Right lung (tissue), 2 donors: ENCODE measurements at regions not wholly inside any gene's neighbourhood (a gene's known extent, or its start where the extent isn't known, plus 50 kb on each side); places are given as distances from the start of the nearest gene placed in this dataset.
A peak's percentile ranks its signal among the peaks of the same experiment; 100 is the strongest.

ENCODE experiments used
- DNase-seq, 2 donors: peaks; one replicate each; pipeline ENCODE4 v3.0.0-alpha.2; 2013

DNA sequence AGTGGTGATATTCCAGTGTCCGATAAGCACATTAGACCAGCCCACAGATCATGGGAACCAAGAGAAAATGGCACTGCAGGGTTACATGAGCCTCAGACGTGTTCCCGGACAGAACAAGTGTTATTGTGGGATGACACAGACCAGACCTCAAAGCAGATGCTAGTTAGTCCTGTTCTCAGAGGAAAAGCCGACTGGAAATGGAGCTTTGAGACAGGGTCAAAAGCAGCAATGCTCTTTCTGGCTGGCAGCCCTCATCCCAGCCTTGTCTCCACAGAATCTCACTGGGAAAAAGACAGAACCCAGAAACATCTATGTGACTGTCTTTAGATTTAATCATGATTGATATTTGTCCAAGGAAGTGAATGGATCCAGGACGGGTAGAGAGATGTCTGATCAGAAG is 506.8 kb downstream of the INSC start:
- DNase-seq, result no peak

DNA sequence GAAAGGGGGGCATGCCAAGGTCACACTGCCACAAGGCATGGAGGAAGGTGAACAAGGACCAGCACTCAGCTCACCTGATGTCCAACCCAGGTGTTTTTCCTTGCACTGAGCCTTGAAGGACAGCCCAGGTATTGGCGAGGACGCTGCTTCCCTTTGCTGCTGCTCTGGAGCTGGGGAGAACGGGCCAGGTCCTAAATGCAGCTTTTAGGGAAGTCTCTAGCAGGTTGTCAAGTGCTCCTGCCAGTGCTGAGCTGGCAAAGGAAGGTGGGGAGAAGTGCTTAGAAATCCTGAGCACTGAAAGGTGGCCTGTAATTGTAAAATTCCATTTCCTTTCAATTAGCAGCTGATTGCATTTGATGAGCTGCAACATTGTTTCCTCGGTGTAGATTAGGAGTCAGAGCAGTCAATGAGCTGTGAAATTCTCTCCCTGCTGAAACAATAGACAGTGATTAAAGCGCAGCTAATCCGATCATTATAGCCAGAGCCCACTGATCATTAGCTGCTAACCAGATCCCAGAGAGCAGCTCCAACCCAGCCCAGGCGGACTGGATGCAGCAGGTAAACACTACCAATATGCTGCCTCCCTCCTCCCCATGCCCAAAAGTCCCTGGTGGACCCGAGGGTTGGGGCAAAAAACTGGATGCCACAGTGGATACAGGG is 507.6 kb downstream of the INSC start:
- no peak for DNase-seq

DNA sequence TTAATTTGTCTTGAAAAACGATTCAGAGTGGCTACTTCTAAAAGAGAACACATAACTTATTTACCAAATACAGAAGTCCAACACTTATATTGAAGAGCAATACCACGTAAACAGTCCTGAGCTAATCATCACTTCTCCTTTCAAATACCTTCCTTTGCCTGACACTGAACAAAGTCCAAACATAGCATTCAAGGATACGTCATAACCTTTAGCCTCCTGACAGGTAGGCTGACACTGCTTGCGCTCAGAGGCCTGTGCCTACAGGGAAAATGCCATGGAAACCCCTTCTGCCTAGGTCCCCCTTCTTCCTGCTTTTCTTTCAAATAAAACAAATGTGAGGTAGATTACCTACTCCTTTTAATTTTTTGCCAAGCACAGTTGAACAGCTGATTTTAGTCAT is 510.0 kb downstream of the INSC start:
- no peak for DNase-seq

DNA sequence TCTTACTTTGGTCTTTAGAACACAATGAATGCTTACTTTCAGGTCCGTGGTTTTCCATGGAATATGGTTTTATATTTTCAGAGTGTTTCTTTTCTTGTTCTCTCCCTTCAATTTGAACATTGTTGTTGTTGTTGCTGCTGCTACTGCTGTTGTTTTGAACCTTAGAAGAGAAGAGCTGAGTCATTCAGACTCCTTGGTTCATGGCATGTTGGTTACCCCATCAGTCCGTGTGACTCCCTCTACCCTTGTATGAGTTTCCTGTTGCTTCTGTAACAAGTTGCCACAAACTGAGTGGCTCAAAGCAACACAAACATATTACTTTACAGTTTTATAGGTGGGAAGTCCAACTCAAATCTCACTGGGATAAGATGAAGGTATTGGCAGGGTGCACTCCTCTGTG is 511.0 kb downstream of the INSC start:
- no peak for DNase-seq

DNA sequence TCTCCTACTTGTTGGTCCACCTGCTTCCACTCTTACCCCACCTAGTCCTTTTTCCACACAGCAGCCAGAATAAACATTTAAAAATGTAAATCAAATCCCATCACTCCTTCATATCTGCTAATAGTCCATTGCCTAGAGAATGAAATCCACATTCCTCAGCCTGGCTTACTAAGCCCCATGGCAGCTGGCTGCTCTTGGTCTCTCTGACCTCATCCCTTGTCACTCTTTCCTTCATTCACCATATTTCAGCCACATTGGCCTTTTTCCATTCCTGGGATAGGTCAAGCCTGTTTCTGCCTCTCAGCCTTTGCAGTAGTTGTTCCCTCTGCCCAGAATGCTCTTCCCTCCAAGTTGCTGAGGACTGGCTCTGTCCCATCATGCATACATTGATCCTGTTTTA is 512.8 kb downstream of the INSC start:
- DNase-seq, result no peak

DNA sequence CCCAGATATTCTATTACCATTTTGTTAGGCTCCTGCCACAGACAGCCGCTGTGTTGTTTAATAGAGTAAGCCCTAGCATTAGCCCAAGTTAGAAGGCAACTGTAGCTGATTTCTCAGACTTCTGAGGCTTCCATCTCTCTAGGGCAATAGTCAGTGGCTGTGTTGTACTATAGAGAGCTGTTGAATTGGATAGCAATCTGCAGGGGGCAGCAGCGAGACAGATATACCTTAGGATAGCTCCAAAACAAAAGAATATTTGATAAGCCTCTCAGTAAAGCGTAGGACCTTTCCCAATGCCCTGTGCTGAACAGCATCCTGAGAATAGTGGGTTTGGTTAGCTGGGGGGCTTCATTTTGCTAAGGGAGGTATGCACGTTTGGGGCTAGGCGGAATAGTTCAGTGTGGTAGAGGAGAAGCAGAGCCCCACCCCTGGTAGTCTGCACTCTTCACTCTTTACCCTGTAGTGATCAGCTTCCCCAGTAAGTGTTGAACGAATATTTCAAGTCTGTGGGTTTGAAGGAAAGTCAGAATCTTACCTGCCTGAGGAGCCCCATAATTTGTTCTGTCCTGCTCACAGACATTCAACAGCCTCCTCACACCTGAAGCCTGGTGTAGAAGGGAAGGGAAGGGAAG is 515.1 kb downstream of the INSC start:
- DNase-seq, result no peak

DNA sequence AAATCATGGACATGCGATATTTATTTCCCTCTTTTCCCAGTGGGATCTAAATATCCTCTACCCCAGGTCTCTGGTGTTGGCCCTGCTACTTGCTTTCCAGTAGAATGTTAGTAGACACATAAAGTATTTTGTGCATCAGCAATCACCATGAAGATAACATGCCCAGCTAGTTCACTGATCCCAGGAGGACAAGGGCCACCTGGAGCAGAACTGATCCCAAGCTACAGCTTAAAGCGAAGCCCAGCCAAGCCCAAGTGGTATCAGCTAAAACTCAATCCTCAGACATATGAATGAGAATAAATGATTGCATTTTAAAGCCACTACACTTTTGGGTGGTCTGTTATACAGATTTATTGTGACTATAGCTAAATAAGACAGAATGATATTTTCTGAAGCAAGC is 516.2 kb downstream of the INSC start:
- no peak for DNase-seq

DNA sequence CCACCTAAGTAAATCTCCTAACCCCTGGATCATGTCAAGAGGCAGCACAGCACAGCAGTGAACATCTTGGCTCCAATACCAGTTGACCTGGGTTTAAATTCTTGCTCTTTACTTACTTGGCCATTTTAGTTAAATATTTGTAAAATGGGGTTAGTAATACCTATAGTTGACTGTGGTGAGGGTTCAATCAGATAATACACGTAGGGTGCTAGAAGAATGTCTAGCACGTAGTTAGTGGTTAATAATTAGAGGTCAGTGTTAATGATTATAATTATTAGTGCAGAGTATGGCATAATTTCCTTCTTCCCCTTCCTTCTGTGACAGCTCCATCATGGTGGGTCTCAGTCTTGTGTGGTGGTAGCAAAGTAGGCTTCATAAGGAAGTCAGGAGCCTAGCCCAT is 520.8 kb downstream of the INSC start:
- DNase-seq, result no peak

DNA sequence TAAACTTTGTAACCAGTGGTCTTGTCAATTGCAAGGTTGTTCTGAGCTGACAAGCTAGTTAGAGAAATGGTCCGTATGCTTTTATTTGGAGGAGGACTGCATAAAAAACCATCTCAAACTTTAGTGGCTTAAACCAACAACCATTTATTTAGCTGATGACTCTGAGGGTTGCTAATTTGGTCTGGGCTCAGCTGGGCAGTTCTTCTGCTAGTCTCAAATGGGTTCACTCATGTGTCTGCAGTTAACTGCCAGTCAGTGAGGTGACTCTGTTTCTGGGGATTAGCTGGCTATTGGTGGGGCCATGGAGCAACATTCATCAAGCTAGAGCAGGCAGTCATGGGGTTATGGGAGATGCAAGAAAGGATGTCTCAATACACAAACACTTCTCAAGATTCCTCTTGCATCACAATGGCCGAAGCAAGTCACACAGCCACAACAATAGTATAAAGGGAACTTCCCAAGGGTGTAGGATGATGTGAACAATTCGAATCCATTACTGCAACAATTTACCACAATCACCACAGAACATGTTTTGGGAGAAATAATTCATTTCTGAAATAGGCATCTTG is 521.9 kb downstream of the INSC start:
- no peak for DNase-seq

DNA sequence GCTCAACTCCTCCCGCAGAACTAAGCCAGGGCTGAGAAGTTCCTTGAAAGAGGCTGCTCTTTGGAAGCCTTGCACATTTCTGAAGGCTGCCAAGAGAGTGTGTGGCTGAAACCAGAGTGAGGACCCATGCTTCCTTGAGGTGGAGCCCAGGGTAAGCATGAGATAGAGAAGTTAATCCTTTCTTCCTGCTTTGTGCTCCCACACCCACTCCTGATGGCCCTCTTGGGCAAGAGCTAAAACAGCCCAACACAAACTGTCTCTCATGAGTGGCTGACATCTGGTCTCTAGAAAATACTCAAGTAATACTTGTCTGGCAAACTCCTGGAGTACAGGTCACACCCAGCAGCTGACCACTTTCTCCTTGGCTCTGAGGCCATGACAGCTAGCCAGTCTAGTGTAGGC is 523.7 kb downstream of the INSC start:
- no peak for DNase-seq

DNA sequence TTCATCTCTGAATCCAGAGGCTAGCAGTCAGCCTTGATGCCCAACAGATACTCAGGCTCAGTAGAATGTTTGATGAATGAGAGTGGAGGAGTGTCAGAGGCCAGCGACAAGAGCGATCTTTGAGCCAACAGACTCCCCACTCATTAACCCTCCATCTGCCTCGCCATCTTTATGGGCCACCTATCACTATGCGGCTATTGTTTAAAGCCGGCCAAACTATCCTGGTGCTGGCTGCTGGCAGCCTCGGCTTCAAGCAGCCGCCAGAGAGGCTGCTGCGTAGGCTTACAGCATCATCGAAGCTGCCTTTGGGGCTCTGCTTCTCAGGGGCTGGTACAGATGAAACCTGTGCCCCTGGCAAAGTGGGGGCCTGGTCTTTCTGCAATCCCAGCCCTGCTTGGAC is 525.6 kb downstream of the INSC start:
- DNase-seq, result no peak

DNA sequence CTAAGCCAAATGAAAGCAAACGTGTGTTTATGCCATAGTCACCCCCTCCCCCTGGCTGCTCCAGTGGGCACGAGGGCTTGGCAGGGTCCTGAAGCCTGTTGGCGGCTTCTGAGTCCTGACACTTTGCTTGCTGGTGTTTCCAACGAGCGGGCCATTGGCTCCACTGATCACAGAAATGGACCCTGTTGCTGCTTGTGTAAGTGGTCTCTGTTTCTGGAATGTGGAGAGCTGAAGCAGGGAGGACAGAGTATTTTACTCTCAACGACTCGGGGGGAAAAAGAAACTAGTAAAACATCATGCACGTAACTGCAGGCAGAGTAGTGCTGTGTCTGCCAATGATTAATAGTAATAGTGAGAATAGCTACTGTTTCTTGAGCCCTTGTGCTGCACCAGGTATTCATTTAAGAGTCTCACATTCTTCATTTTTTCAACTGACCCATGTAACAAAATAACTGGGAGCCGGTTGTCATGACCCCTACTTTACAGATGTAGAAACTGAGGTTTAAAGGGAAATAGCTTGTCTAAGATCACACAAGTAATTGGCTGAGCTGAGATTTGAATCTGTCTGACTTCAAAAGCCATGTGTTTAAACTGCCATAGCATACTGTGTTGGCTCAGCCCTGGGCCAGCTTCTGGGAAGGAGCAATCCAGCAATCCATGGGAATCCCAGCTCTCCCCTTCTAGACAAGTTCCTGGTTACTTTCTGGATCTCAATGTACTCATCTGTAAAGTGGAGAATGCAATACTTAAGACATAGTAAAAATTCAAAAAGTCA is 526.7 kb downstream of the INSC start:
- DNase-seq, result no peak

DNA sequence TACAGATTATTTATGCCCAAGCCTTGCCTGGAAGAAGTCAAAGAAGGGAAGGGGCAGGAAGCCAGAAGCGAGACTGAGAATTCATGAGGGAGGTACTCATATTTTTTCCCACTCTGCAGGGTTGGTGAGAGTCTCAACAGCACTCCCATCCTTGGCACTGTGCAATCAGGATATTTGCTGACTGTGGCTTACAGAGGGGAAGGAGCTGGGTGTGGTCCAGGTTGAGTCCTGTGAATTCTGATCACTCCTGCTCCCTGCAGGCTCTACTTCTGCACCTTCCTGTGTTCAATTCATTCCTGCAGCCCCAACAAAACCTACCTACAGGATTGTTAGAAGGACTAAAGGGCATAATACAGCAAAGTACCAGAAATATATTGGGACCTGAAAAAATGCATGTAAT is 530.5 kb downstream of the INSC start:
- DNase-seq, result no peak

DNA sequence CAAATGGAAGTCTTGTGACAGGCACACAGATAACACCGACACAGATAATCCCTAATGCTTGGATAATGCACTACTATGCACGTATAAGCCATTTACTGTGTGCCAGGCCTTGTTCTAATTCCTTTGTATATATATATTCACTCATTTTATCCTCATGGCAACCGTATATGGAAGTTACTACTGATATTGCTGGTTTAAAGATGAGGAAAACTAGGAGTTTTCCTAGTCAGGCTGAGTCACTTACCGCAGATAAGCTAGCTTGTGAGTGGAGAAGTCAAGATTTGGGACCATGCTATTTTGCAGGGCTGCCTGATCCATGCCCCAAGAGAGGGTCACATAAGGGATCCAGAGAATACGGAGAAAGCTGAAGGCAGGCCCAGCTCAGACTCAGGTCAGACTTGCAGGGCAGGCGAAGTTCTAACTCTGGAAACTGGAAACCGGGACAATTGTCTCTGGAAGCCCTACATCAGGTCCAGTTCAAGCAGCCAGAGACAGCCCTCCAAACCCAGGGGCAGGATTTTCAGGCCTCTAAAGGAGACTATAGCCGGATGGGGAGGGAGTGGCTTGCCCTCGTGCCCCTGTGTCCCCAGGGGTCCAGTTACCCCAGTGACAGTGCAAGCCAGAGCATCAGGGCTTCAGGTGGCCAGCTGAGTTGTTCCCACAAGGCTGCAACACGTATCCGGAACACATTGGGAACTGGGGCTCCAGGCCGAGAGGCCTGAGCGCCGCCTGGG is 534.8 kb downstream of the INSC start:
- DNase-seq, result no peak

DNA sequence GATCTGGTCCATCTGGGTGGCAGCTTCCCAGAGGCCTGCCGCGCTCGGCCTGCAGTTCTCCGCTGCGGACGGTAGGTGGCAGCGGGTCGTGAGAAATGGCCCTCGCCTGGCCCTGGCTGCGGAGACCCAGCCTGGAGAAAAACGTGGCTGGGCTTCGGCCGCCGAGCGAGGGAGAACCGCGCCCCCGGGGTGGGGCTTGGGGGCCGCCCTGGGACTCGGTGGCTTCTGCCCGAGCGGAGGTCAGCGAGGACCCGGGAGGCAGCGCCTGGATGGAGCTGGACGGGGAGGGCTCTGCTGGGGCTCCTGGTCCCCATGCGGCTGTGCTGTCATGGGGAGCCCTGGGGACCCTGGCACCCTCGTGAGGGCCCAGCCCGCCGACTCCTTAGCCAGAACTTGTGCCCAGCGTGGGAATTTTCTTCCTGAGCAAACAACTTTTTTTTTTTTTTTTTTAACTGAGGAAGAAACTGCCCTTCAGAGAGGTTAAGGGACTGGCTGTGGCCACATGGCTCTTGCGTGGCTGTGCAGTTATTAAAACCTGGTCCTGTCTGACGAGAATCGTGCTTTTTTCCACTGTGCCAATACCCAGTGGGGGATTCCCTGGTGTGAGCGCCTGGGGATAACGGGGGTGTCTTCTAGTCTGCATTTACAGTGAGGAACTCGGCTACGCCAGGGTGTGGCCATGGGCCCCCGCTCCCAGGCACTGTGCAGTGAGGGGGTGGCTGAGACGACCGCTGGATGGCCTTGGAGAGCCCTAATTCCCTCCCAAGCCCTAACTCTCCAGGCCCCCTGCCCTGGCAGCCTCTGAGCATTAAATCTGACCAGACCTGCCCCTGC is 535.6 kb downstream of the INSC start:
- peak; percentile 96 to 97 for DNase-seq

DNA sequence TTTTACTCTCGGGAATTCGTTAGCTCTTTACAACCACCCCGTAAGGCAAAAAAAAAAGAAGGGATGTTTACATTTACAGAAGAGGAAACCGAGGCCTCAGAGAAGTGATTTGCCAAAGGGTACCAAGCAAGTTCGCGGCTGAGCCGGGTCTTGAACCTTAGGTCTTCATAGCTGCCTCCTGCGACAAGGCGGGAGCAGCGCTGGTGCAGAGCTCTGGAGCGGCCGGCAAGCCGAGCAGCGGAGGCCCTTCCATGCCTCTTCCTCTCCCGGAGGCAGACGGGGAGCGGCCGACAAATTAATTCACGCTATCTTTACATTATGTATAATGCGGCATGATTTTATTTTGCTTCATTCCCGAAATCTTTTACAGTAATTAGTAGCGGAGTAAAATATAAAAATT is 536.3 kb downstream of the INSC start:
- DNase-seq, result no peak

DNA sequence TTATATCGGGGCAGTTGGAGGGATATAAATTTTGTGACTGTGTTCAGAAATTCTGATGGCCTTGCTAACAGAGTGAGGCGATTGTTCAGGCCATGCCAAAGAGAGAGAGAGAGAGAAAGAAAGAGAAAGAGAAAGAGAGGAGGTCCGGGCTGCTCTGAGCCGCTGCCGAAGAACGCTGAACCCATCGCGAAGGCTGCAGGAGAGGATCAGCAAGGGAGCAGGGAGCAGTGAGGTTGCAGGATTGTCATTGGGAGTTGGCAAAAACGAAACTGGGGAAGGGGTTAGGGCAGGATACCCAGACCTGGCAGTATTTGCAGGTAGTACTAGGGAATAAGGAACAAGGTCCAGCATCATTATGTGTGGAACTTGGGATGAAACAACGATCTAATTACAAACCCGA is 537.1 kb downstream of the INSC start:
- DNase-seq, result no peak

DNA sequence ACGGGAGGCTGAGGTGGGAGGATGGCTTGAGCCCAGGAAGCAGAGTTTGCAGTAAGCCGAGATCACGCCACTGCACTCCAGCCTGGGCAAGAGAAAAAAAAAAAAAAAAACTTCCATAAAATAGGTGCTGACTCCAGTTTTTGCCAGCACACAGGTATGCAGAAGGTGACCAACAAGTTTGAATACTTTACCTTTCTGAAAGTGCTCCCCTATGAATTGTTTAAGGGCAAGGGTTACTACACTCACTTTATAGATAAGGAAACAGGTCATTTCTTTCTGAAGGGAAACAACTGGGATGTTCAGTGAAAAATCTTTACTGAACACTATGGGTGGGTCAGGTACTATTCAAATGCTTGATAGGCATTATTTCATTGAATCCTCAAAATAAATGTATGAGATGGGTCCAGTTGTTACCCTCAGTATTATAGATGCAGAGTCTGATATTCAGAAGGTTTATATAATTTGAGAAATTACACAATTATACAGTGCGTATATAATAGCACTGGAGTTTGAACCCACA is 538.5 kb downstream of the INSC start:
- DNase-seq, result no peak

DNA sequence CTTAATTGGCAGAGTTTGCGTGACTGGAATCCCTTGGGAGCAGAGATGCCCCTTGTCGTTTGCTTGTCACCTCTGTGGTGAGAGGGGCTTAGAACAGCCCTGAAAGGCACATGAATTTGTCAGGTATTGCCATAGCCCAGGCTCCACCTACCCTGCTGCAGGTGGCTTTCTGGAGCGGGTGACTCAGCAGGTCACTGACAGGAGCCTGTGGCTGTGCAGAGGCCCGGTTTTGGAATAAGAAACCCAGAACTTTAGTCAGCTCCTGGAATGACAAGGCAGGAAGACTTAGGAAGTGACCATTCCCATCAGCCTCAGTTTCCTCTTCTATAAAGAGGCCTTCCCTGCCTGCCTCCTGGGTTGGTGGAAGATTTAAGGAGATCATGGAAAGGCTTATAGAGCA is 539.7 kb downstream of the INSC start:
- no peak for DNase-seq

DNA sequence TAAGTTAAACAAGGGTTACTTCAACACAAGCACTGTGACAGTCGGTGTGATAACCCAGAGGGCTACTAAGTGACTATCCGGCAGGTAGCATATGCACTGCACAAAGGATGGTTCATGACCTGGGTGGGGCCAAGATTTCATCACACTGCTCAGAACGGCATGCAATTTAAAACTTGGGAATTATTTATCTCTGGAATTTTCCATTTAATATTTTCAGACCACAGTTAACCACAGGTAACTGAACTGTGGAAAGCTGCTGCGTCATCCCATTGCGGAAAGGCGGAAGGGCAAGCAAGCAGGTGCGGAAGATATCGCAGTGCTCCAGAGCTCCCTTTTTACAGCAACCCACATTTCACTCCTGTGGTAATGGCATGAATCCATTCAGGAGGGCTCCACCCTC is 540.8 kb downstream of the INSC start:
- no peak for DNase-seq

DNA sequence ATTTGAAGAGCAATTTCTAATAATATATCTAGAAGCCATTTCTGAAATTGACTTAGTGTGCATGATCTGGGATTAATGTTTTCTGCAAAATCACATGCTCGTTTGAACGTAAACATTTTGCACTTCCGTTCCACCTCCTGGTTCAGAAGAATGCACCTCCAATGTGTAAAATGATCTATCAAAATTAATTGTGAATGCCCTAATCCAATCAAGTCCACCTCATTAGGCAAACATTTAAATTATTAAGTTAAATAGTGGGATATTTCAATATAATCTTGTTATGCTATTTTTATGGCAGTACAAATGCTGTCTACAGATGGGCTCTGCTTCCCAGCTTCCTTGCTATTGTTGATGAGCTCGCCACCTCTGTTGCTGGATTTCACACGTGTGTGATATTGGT is 542.5 kb downstream of the INSC start:
- DNase-seq, result no peak
